HepG2 (cell line): ENCODE measurements at regions not wholly inside any gene's neighbourhood (a gene's known extent, or its start where the extent isn't known, plus 50 kb on each side); places are given as distances from the start of the nearest gene placed in this dataset.

Source experiments
- ATAC-seq: fragments of 200-7000 bp; cut with Tn5 transposase; 3 replicates; pipeline ENCODE4 v1.9.1; 2020; ENCODE audit warnings: mild to moderate bottlenecking, moderate library complexity
- BruUV-seq: library from RNA; stranded (reverse); fragments of 400-500 nt; replicated peaks from 2 replicates; lab custom pipeline; 2021; lab: Mats Ljungman, UMichigan
- CTCF ChIA-PET: fragments of 300-600 bp; formaldehyde crosslinking; extraction: SDS; loops from one replicate; lab custom pipeline; 2021; ENCODE audit warnings: low total read pairs, inconsistent platforms, low intra/inter-chr PET ratio; lab: Yijun Ruan, JAX
- POLR2A ChIA-PET: fragments of 350-600 bp; sonication (Branson Sonifier 250); formaldehyde crosslinking; loops from one replicate; lab custom pipeline; 2020; ENCODE audit warnings: antibody characterized with exemption, inconsistent platforms; lab: Yijun Ruan, JAX
- DNase-seq: peaks from one replicate; pipeline ENCODE4 v3.0.0-alpha.2; 2015; ENCODE audit warnings: low spot score
- FAIRE-seq: peaks from 3 replicates; lab custom pipeline; 2011; peaks lifted over from hg19 to GRCh38; lab: Jason Lieb, UNC
- H2AFZ ChIP-seq: one replicate; pipeline ENCODE4 v1.6.1; 2011; ENCODE audit warnings: low read length, inconsistent platforms
- H3K27ac ChIP-seq: fragments of 300-600 bp; 3 replicates; pipeline ENCODE4 v1.8.0; 2011; ENCODE audit warnings: mixed run types, mild to moderate bottlenecking, mixed read lengths, low read length, inconsistent platforms; ENCODE audit not compliant: insufficient read depth; ENCODE audit errors: extremely low read length
- H3K27me3 ChIP-seq, 2 experiments: fragments of 200-600 bp in 1 of 2; 2 replicates in 1 of 2; 3 replicates in 1 of 2; pipeline versions ENCODE4 v1.6.0 to v1.8.0; 2011; ENCODE audit warnings: low read length in 2 of 2, mild to moderate bottlenecking in 2 of 2, moderate library complexity in 2 of 2, inconsistent platforms in 1 of 2; ENCODE audit not compliant: insufficient read depth in 2 of 2, control insufficient read depth in 1 of 2
- H3K36me3 ChIP-seq, 2 experiments: fragments of 200-600 bp in 1 of 2; replicated peaks in 1 of 2; 2 replicates in 1 of 2; 3 replicates in 1 of 2; pipeline versions ENCODE4 v1.5.1 to v1.8.0; 2011; ENCODE audit warnings: low read length in 2 of 2, inconsistent platforms in 1 of 2; ENCODE audit not compliant: insufficient read depth in 2 of 2, control insufficient read depth in 1 of 2
- H3K4me1 ChIP-seq: 2 replicates; pipeline ENCODE4 v1.5.1; 2012; ENCODE audit warnings: low read length, inconsistent platforms; ENCODE audit not compliant: insufficient read depth
- H3K4me2 ChIP-seq: 2 replicates; pipeline ENCODE4 v1.6.0; 2011; ENCODE audit warnings: low read depth, low read length, inconsistent platforms
- H3K4me3 ChIP-seq, 3 experiments: fragments of 200-600 bp in 1 of 3; sonication (generic), shearing (Covaris generic) in 1 of 3; replicated peaks in 1 of 3; 2 replicates each; pipeline ENCODE4 v1.5.1; 2011 to 2016; ENCODE audit warnings: low read length in 3 of 3, inconsistent platforms in 2 of 3, low read depth in 2 of 3, mild to moderate bottlenecking in 2 of 3, control low read depth in 1 of 3, mixed read lengths in 1 of 3; ENCODE audit not compliant: insufficient read depth in 1 of 3
- H3K79me2 ChIP-seq: one replicate; pipeline ENCODE4 v1.6.1; 2011; ENCODE audit warnings: low read length, inconsistent platforms; ENCODE audit not compliant: insufficient read depth
- H3K9ac ChIP-seq: 2 replicates; pipeline ENCODE4 v1.6.0; 2011; ENCODE audit warnings: mild to moderate bottlenecking, low read depth, low read length, inconsistent platforms; ENCODE audit not compliant: insufficient read depth
- H3K9me3 ChIP-seq: 2 replicates; pipeline ENCODE4 v1.5.1; 2012; ENCODE audit warnings: mild to moderate bottlenecking, low read length
- H4K20me1 ChIP-seq: 2 replicates; pipeline ENCODE4 v1.6.0; 2011; ENCODE audit warnings: inconsistent platforms, mild to moderate bottlenecking, low read length, moderate library complexity; ENCODE audit not compliant: insufficient read depth
- DR1 ChIP-seq: sonication (generic); formaldehyde crosslinking; IDR thresholded peaks from 2 replicates; pipeline ENCODE4 v1.8.0; 2021; ENCODE audit warnings: mild to moderate bottlenecking, missing genetic modification reagents, inconsistent platforms
- HIC2 ChIP-seq: sonication (generic); formaldehyde crosslinking; IDR thresholded peaks from 2 replicates; pipeline ENCODE4 v1.9.0; 2022; ENCODE audit warnings: low read depth, missing genetic modification reagents
- IRX3 ChIP-seq: sonication (generic); formaldehyde crosslinking; IDR thresholded peaks from 2 replicates; pipeline ENCODE4 v1.8.1; 2023; ENCODE audit warnings: mild to moderate bottlenecking, low read depth, missing genetic modification reagents, borderline replicate concordance
- KDM5A ChIP-seq: fragments of 200-600 bp; sonication (generic); IDR thresholded peaks from 2 replicates; pipeline ENCODE4 v1.7.0; 2018; ENCODE audit warnings: antibody characterized with exemption, mild to moderate bottlenecking, low read length, borderline replicate concordance
- TRIM22 ChIP-seq: fragments of 450-650 bp; IDR thresholded peaks from 2 replicates; pipeline ENCODE4 v1.6.1; 2017
- XRCC5 ChIP-seq: fragments of 200-400 bp; formaldehyde crosslinking; optimal IDR thresholded peaks from 2 replicates; pipeline ENCODE3; 2017; ENCODE audit warnings: mild to moderate bottlenecking, low read length
- ZNF282 ChIP-seq: fragments of 450-650 bp; IDR thresholded peaks from 2 replicates; pipeline ENCODE4 v1.6.1; 2018; ENCODE audit not compliant: partially characterized antibody
- ZNF788 ChIP-seq: sonication (generic); formaldehyde crosslinking; IDR thresholded peaks from 2 replicates; pipeline ENCODE4 v1.5.0; 2020; ENCODE audit warnings: mild to moderate bottlenecking, missing genetic modification reagents, borderline replicate concordance
- ZNF850 ChIP-seq: sonication (generic); formaldehyde crosslinking; conservative IDR thresholded peaks from 2 replicates; pipeline ENCODE4 v1.9.0; 2021; ENCODE audit warnings: mild to moderate bottlenecking, missing genetic modification reagents
- WGBS: methylation state at CpG from one replicate; pipeline ENCODE4 v1.1.6; 2017; ENCODE audit warnings: low lambda C conversion rate; 5-methylcytosine and 5-hydroxymethylcytosine counted together
- in situ Hi-C: cut with HindIII; loops from 2 replicates; pipeline ENCODE4 v1.10.0; 2017; ENCODE audit warnings: low pct_unique_long_range_greater_than_20kb; ENCODE audit not compliant: extremely low pct_ligation_motif_present
- intact Hi-C: fragments of 100-400 bp; cut with micrococcal nuclease; formaldehyde crosslinking; loops from one replicate; pipeline ENCODE4 v1.10.0; 2022; ENCODE audit not compliant: unreplicated experiment

GRCh38 chrX:121320441-121320840 lies 273.0 kb downstream of the GLUD2 start:
- intact Hi-C loops, result no loop called here
- Histone ChIP-seq H3K4me1 (no peaks in the 10 kb centered on the region), H3K4me3 (no peak overlapping the region), H2AFZ (no peak overlapping the region), H3K9me3 (no peaks in the 10 kb centered on the region)
- CTCF ChIA-PET, result no interaction called here
- TF ChIP-seq ZNF282 (no peak), XRCC5 (no peak), HIC2 (CRISPR knock-in tag) (no peak), TRIM22 (no peak), KDM5A (no peak), IRX3 (no peak), DR1 (CRISPR knock-in tag) (no peak), ZNF850 (CRISPR knock-in tag) (no peak), ZNF788 (CRISPR knock-in tag) (no peak)
- TF ChIP-seq, all 625 proteins: peak for 0
- POLR2A ChIA-PET, result no interaction called here
- H3K27me3 ChIP-seq, result no peaks in the 10 kb centered on the region
- FAIRE-seq (no peak), ATAC-seq (no peak), DNase-seq (no peak)
- no peak overlapping the region for H3K9ac ChIP-seq
- no peak overlapping the region for H3K4me2 ChIP-seq
- H4K20me1 ChIP-seq, result no peaks in the 10 kb centered on the region
- H3K79me2 ChIP-seq, result no peaks in the 10 kb centered on the region
- in situ Hi-C loops, result loop anchor here (25.0 kb wide), 1 partner anchor 267 kb away; no protein-coding TSS in a partner anchor
- WGBS, result 0% methylated on average over 1 of the region's 1 CpG
- no TSS peak for BruUV-seq
- H3K36me3 ChIP-seq, result no peaks in the 10 kb centered on the region
- no peak overlapping the region for H3K27ac ChIP-seq
